ENCODE measurements at regions not wholly inside any gene's neighbourhood (a gene's known extent, or its start where the extent isn't known, plus 50 kb on each side); places are given as distances from the start of the nearest gene placed in this dataset.

- TF ChIP-seq CTCF (IDR thresholded peaks at IDR 0.05) (no peak), POLR2A (IDR thresholded peaks at IDR 0.05) (no peak)
Observed at GRCh38 chr1:43058545-43059360, 100.1 kb upstream of the SLC2A1 start.

Data from vagina (tissue), 2 donors.